GM18511 (cell line): ENCODE measurements at regions not wholly inside any gene's neighbourhood (a gene's known extent, or its start where the extent isn't known, plus 50 kb on each side); places are given as distances from the start of the nearest gene placed in this dataset.
"Not testable (repeated sequence)": the region's sequence is repeated elsewhere in the genome, so short reads cannot be mapped to it uniquely, and the experiment has no call there.

ENCODE experiments used
- ATAC-seq: cut with Tn5 transposase; IDR thresholded peaks from one replicate; pipeline ENCODE4 v1.9.1; 2021; ENCODE audit warnings: mild to moderate bottlenecking, moderate library complexity; ENCODE audit not compliant: unreplicated experiment

DNA sequence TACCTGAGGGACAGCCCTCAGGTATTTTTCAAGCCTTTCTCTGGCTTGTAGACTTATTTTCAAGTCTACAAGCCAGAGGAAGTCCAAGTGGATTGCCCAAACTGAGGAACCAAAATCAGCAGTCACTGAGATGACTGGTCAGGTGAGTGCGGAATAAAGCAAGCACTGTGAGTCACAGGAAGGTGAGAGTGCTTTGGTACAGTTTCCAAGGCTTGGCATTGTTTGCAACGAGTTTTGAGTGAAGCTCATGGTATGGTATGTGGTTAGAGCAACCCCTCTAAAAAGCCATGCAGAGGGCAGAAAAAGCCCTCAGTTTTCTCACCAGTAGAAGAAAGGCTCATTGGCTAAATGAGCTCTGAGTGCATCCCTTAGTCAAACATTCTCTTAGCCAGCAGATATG is 112.8 kb upstream of the EOLA2 start:
- no peak for ATAC-seq

DNA sequence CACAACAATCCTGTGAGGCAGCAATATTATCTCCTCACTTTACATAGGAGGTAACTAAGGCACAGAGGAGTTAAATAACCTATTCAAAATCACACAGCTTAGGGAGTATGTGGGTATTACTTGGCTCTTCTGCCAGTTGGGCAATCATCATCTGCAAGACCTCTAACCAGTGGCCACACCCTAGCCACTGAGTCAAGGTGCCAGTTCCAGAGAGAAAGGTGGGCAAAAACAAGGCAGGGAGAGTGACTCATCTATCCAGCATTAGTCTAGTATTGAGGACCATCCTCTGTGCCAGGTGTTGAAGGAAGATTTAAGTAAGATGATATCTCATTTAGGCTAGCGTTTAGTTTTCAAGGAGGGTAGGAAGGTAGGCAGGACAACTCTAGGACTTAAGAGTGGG is 113.9 kb upstream of the EOLA2 start:
- no peak for ATAC-seq

DNA sequence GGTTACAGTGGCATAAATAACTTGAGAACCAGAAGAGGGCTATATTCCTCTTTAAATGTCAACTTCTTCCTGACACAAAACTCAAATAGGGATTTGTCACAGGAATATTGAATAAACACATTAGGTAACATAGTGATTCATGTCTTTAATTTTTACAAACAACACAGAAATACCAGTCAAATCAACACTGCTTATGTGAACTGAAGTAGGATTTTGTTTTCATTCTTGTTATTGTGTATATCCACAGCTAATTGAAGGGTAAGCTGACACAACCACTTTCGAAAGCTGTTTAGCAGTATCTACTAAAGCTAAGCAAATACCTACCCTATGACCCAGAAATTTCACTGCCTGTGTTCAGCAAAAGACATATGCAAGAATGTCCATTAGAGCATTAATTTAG is 120.4 kb upstream of the EOLA2 start:
- ATAC-seq, result no peak

DNA sequence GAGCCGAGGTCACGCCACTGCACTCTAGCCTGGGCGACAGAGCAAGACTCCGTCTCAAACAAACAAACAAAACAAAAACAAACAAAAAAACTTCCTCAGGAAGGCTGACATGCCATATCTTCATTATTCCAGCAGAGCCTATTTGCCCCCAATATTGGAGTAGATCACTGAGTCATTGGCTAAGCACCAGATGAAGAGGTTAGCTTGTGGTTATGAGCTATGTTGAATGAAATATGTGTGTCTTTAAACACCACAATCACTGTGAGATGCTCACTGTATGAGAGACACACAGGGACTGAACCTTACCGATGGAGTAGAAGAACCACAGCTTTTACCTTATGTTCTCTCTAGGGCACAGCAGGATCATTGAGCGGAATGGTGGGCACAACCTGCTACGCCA is 122.1 kb upstream of the EOLA2 start:
- no peak for ATAC-seq

DNA sequence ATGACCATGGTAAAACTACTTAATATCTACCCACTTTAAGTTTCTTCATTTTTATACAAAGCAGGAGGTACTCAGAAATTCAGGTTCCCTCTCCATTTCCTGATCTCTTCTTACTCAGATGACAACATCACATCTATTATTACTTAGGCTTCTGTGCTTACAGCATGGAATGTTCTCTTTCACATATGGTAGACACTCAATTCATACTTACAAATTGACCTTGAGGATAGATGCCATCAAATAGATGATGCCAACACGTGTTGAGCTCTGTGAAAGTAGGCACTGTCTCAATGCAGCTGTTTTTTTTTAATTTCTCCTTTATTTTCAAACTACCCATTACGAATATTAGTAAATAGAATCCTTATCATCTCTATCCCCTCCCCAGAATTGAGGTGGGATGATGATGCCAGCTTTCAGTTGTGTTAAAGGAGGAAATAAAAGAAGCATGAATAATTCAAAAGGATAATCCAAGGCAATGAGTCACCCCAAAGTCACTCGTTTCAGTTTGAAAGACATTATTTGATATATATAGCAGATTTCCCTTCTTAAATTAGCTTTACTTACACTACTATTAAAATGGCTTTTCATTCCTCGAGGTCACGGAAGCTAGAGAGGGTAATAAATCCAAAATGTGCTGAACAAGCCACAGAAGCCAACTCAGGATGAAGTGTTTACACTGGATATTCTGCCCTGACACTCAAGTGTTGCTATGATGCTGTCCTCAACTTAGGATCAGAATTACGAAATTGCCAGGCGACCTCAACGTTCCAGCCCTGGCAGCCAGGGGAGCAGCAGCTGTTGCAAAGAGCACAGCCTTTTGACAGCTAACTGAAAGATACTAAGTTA is 124.2 kb upstream of the EOLA2 start:
- ATAC-seq, result no peak

DNA sequence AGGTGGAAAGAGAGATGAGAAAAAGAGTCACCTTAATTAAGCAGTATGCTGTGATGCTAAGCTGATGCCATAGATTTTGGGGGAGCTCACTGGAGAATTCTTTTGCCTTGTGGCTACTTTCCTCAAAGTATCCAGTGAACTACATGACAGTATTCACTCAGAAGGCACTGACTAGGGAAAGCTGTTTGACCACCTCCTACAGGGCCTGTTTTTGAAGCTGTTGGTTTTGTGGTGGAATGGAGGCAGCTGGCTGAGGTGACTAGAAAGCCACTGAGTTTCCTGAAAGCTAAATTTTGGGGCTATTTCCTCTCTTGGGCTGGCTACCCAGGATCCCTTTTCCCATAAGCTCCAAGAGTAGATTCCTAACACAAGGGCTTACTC is 124.8 kb upstream of the EOLA2 start:
- ATAC-seq, result no peak

DNA sequence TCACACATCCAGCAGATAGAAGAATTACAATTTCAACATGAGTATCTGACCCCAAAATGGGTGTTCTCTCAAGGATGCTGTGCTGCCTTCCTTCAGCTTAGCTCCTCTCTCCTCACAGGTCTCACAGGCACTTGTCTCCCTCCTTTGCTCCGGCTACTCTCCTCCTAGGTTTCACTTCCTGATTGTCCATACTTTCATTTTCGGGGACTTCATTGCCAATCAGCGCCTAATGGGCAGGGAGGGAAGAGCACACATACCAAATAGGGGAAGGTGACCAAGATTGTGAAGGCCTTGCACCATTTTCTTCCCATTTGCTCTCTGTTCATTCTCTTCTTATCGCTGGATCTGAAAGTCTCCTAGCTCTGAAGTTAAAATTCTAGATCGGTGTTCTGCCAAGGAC is 125.4 kb upstream of the EOLA2 start:
- ATAC-seq, result no peak

DNA sequence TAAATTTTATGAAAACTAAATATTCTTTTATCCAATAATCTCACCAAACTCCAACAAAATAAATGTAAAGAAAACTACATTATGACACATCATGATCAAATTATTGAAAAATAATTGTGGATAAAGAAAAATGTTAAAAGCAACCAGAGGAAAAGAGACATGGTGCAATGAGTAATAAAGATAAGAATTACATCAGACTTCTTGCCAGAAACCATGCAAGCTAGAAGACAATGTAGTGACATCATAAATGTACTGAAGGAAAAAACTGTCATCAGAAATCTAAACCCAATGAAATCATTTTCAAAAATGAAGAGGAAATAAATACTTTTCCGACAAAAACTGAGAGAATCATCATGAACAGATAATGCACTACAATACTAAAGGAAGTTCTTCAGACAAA is 135.9 kb upstream of the EOLA2 start:
- no peak for ATAC-seq

DNA sequence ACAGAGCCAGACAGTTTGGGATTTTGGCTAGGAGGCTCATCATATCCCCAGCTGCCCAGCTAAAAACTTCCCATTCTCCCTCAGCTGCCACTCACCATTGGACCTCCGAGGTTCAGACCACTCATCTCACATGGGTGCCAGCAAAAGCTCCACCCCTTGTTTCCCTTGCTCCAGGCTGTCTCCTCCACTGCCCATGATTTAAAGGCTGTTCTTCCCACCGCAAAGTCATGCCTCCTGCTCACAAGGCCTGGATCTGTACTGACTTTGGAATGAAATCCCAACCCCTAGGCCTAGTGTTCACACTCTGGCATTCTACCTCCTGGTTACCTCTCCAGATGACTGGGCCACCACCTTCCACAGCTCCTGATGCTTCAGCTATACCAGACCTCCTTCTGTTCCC is 142.2 kb upstream of the EOLA2 start:
- ATAC-seq, result no peak

DNA sequence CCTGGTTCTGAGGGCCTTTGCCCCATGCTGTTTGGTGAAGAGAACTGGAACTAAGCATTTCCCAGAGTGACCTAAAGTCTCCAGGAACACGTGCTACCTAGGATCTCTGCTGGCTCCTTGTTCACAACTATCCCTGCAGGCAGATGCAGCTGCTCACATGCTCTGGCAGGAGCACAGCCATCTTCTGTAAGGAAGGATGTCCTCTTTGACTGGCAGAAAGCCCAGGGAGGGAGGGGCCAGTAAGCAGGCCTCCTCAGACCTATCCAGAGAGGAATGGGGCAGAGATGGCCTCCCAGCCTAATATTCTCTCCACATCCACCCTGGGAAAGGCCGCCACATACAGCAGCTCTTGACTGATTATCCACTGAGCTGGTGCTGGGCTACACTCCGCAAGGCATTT is 142.8 kb upstream of the EOLA2 start:
- ATAC-seq, result no peak

DNA sequence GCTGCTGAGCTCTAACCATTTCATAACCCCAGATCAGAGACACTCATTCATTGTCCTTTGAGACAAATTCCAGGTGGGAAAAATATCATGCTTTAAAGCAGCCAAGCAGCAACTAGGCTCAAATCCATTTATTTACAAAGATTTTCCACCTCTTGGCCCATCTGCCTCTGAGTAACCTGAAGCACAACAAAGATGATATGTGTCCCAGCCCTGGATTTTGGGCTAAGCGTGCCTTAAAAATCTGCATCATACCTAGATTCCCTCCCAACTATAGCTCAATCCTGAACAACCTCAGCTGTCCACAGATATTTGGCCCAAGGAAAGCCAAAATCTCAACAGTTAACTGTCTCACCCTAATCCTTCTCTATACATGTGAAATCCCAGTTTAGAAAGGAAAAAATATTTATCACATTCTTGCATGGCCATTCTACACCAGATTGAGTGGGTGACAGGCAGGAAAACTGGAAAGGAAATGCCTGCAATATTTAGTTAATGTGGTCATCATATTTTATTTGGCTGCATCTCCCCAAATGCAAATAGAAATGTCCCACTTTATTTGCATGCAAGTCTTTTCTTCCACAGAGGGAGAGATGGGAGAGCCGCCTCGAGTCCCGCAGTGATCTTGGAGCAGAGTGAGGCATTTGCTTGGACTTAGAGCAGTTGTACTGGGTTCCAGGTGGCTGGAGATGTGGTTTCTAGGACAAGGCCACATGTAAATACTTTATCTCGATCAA is 146.4 kb upstream of the EOLA2 start:
- ATAC-seq, result no peak

DNA sequence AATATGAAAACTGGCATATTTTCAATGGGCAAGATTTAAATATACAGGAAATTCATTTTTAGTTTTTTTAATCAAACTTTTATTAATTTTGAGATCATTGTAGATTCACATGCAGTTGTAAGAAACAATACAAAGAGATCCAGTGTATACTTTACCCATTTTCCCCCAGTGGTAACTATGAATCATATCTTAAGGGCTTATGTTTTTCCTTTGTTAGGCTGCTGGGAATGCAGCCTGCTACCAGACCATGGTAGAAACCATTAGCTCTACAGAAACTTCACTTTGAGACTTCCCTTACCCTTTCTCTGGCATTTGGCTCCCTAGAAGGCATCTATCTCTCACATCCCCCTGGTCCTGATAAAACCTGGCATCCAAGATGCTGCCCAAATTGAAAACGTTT is 147.6 kb upstream of the EOLA2 start:
- ATAC-seq, result no peak

DNA sequence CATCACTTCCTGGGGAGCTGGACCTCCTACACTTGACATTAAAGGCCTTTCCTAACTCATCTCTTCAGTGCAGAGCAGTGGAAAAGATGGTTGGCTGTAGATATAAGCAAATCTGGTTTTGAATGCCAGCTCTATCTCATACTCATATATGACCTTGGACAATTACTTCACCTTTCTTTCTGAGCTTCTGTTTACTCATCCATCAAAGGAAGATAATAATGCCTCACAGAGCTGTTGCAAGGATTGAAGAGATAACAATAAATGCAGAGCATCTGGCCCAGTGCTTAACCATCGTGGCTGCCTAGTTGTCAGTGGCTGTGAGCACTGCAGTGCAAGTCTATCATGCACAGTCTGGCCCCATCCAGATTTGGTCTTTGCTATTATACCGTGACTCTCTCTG is 148.1 kb upstream of the EOLA2 start:
- no peak for ATAC-seq

DNA sequence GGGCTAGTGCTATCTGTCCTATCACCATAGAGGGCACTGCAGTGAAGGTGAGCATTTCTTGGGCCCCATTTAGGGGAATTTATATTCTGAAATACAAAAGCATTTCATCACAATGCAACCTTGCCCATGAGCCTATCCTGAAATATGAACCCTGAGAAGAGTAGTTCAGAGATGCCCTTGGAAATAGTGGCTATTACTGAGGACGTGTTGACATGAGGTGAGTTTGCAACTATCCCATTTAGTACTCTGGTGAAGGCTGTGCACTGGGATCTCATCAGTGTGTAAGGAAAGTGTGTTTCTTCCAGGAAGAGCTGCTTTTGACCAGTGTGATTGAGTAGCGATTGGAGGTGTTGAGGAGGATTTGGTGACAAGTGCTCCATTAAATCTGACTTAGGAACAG is 149.3 kb upstream of the EOLA2 start:
- ATAC-seq, result no peak

DNA sequence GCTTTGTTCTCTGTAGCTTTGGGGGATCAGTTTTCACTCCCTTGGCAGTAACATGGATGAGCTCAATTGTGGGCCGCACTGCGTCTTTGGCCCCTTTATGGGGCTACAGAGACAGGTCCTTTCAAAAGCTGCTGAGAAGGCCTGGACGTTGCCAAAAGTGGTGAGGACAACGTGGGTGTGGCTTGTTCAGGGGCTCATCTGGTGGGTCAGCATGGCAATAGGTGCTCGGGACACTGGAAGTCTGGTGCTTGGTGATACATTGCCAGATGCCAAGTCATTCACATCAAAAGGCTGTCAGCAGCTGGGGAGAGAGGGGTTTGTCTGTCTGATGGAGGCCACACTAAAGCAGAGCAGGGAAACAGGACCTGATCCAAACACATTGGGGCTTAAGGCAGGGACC is 149.8 kb upstream of the EOLA2 start:
- no peak for ATAC-seq

DNA sequence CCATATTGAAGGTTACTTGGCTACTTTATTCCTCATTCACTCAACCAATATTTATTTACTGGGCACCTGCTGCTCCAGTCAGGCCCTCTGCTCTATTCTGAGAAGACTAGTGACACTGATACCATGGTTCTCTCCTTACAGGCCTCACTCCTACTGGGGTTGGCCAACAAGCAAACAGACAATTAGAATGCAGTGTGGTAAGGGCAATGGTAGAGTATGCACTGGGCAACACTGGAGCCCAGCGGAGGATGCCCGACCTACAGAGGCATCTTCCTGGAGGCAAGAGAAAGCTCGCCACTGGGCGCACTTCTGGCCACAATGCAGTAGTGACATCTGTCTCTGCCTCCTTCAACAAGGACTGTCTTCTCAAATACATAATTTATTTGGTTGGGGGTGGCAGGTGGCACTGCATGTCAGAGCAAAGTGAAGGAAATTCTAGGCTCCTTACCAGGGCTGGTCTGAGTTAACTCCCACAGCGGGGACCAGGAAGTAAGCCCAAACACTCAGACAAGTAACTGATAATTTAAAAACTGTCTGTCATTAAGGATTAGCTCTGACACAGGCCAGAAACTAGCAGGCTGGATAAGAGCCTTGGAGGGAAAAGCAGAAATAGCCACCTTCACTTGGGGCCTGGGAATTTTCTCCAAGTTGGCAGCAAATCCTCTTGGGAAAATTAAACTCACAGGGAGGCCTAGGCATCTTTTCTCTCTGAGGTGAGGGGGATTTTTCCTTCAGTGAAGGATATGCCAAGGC is 150.7 kb upstream of the EOLA2 start:
- no peak for ATAC-seq

DNA sequence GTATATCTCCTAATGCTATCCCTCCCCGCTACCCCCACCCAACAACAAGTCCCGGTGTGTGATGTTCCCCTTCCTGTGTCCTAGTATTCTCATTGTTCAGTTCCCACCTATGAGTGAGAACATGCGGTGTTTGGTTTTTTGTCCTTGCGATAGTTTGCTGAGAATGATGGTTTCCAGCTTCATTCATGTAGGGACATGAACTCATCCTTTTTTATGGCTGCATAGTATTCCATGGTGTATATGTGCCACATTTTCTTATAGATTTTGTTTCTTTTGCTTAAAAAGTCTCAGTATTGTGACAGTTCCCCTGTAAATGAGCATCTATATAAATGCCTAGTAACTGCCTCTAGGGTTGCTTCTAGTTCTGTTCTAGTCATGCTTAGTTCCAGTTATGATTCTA is 153.0 kb upstream of the EOLA2 start:
- ATAC-seq, result not testable (repeated sequence)

DNA sequence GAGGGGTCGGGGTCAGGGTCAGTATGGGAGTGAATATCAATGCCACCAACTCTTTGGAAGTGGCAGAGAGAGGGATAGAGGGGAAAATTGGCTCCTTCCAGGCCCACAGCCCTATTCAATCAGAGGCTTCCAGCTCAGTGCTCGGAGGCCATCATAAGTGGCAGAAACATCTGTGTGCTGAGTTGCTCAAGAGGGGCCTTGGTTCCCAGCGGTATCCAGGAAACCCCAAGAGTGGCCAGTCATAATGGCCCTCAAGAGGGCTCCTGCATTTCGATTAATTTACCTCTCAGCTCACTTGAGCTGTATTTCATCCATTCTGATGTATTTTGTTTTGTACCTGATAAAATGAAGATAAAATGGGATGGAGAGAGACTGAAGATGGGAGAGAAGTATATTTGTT is 154.3 kb upstream of the EOLA2 start:
- ATAC-seq, result no peak

DNA sequence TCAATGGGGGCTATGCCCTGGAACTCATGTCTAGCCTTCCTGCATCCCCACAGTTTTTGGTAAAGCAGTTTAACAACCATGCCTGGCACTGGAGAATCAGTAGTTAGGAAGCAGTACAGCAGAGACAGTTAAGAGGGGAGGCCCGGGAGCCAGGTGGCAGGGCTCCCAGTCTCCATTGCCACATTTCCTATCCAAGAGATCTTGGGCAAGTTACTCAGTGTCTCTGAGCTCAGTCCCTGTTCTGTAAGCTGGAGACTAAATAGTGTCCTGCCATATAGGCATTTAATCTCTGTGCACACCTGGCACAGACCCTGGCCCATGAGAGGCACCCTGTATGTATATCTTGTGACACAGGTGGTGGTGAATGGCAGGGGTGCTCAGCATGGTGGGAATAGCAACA is 156.1 kb upstream of the EOLA2 start:
- ATAC-seq, result no peak

DNA sequence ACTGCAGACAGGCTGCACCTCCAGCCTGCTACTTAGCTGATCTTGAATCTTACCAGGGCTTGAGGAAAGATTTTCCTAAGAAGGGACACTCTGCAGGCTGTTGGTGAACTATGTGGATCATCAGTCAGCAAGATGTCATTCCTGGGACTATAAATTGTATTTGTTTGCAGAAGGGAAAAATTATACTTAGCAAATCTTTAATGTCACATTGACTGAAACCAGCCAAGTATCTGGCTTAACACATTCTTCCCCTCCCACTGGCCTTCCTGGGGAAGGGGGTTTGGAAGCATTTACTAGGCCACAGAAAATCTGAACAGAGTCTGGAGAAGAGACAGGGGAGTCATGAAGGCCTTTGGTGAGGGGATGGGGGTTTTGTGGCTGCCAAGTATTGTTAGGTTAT is 156.7 kb upstream of the EOLA2 start:
- no peak for ATAC-seq

DNA sequence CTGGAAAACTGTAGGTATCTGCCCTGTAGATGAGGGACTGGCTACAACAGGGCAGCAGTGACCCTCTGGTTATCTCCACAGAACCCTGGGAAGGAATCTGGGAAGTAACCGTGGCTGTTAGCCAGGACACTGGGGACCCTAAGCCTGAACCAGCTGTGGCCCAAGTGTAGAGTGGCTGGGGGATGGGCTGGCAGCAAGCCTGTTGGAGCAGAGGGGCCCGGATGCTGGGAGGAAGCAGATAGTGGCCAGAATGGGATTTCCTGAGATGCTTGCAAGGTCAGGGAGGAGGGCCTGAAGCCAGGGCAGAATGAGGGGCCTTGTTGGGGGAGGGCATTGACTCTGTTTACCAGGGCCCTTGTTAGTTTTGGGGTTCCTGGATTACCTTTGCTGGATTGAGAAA is 161.0 kb upstream of the EOLA2 start:
- ATAC-seq, result no peak

DNA sequence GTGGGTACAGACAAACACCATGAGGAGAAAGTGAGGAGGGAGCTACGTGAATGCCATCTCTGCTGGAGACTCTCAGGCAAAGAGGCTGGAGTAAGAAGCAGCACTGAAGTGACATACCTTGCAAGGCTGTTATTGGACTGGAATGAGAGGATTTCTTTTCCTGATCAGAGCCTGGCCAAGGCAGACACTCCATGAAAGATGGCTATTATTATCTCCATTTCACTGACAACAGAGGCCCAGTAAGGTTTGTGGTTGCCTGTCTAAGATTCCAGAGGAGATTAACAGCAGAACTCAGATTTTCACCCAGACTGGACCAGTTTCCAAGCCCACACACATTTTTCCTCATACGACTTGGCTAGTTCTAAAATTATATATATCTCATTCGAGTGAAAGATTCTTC is 162.0 kb upstream of the EOLA2 start:
- ATAC-seq, result no peak
